NAMALWA (cell line): ENCODE measurements at regions not wholly inside any gene's neighbourhood (a gene's known extent, or its start where the extent isn't known, plus 50 kb on each side); places are given as distances from the start of the nearest gene placed in this dataset.
A peak's percentile ranks its signal among the peaks of the same experiment; 100 is the strongest.
"Not testable (repeated sequence)": the region's sequence is repeated elsewhere in the genome, so short reads cannot be mapped to it uniquely, and the experiment has no call there.

ENCODE experiments used
- DNase-seq: peaks from one replicate; pipeline ENCODE4 v3.0.0-alpha.2; 2015; ENCODE audit warnings: low spot score

DNA sequence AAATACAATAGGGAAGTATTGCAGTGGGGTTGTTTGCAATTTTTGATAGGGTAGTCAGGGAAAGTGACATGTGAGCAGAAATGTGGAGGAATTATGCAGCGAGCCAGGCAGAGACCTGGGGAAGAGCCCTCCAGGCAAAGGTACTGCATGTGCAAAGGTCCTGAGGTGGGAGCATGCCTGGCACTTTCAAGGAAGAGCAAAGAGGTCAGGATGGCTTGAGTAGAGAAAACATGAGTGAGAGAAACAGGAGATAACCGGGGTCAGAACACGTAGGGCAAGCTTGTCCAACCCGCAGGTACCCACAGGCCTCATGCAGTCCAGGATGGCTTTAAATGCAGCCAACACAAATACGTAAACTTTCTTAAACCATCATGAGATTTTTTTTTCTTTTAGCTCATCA is 71.0 kb downstream of the COQ2 start:
- no peak for DNase-seq

DNA sequence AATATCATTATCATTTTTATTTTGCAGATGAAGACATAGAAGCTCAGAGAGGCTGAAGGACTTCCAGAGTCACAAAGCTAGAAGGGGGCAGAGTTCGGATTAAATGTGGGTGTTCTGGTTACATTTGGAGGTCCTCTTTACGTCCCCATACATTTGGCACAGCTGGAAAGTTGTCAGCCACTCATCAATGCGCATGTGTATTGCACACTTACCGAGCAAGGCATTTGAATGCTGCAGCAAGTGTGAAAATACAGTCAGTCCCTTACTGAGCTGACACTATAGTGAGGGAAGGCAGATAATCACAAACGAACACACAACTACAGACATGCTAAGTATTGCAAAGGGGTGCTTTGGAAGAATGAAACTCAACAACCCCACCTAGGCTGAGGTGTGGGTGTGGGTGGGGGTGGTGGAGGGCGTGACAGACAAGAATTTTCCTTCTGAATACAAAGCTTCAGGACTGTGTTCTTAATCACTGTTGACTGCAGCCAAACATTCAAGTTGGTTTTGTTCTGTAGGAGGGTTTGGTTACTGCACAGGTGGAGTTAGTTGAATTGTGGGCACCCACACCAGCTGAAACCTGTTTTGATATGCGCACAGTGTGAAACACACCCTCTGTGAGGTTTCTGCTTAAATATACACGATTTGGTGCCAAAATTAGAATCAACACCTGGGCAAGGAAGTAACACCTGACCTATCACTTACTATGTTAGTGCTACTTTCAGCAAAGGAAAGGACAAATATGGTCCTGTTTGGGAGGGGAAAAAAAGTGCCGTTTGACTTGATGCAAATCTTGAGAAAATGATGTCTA is 72.4 kb downstream of the COQ2 start:
- DNase-seq: peak; percentile 89

GRCh38 chr4:83209419-83209818 is 75.2 kb downstream of the COQ2 start:
- no peak for DNase-seq

- DNase-seq: no peak
Observed at GRCh38 chr4:83208371-83209365, 75.9 kb downstream of the COQ2 start.

DNA sequence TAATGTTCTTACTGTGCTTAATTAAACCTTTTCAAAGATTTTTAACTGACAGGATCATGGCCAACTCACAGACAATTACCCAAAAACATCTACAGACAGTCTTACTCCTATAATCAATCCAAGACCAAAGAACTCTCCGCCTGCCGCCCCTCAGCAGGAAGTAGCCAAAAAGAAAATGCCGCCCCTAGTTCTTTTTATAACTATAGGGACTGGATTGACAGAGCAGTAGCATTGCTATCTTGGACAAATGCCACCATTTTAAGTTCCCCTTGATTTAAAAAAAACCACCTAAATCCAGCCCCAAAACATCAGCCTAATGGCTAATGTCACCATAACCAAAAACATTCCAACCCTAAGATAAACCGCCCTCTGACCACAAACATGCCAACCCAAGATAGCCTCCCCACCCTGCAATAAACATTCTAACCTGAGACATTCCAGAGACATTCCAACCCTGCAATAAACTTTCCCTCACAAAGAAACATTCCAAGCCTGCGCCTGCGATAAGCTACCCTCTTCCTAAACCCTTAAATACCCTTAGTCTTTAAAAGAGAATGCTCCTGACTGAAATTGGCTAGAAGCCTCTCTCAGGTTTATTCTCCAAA is 77.0 kb downstream of the COQ2 start:
- DNase-seq: no peak

- DNase-seq: no peak
Observed at GRCh38 chr4:83205760-83206159, 78.8 kb downstream of the COQ2 start.

DNA sequence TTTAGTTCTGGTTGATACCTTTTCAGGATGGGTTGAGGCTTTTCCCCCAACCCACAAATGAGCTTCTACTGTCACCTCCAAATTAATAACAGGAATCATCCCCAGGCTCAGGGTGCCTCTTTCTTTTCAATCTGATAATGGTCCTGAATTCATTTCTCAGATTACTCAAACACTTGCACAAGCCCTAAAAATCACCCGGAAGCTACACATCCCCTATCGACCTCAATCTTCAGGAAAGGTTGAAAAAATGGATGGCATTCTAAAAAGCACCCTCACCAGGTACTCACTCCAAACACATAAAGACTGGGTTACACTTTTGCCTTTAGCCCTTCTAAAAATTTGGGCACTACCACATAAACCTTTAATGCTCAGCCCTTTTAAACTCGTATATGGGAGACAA is 79.9 kb downstream of the COQ2 start:
- DNase-seq: no peak

- no peak for DNase-seq
Observed at GRCh38 chr4:83201761-83202160, 82.8 kb downstream of the COQ2 start.

DNA sequence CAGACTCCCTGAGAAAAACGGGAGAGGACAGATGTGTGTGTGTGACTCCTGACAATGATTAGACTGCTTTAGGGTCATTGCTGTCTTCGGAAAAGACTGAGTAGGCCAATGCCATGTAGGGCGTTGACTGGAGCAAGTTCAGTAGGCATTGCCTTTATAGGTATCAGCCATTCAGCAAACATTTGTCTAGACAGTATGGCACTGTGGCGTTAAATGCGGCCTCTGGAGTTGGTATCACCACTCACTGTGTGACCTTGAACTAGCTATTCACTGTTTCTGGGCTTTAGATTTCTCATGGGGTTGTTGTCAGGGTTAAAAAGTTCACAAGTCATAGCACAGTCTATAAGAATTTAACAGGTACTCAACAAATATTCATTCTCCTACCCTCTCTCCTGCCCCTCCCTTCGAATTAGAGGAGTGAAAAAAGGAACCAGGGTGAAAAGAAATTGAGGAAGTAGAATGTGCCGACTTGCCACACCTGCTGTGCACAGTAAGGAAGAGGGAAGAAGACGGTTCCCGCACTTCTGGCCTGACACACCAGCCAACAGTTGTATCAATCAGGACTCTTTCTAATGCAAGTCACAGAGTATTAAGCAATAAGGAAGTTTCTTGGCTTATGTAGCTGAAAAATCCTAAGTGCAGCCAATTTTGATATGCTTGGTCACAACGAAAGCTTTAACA is 83.2 kb upstream of the PLAC8 start:
- peak; percentile 77 for DNase-seq

GRCh38 chr4:83196921-83197320 is 82.4 kb upstream of the PLAC8 start:
- peak; percentile 19 for DNase-seq

DNA sequence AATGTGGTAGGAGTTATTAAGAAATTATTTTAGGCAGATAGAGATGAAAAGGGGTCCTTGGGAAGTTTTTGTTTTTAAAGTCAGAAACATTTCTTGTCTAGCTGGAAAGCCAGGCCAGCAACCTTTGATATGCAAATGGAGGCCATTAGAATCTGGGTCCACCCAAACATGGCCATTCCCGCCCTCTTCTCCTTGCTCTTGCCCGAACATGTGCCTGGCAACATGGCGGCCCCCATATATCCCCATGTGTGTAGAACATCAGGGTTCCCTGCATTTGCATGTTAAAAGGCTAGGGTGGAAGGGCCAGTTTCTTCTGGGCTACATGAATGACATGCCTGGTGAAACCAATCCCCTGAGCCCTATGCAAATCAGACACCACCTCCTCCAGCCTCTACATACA is 80.7 kb upstream of the PLAC8 start:
- no peak for DNase-seq

- not testable (repeated sequence) for DNase-seq
Observed at GRCh38 chr4:83194588-83194987, 80.1 kb upstream of the PLAC8 start.

DNA sequence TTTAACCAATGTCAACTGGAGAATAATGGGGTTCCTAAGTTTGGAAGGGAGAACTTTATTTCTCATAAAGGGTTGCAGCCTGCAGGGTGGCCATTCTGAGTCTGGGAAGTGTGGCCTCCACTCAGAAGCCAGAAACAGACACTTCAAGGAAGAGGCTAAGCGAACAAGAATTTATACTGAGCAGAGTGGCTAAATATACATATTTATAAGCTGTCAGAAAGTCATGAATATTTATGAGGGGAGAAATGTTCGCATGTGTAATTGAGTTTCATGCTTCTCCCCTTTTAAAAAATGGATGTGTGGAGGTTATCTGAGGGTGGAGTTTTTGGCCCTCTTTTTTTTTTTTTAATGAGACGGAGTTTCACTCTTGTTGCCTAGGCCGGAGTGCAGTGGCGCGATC is 78.1 kb upstream of the PLAC8 start:
- no peak for DNase-seq

DNA sequence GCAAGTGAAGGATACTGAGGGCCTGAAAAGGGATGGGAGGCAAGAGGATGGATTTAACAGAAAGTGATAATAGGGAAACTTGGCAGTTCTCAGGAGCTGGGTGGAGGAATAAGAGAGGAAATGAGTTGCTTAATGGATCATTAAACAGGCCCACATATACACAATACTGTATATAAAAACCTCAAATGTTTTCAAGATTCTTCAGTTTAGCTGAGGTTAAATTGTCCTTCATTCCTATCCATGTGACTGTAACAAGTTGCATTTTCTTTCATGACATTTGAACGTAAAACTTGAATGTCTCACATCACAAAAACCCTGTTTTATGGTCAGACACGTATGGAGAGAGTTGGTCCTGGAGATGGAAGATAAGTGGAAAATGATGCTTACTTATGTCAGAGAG is 76.5 kb upstream of the PLAC8 start:
- no peak for DNase-seq

GRCh38 chr4:83189631-83190136 is 75.2 kb upstream of the PLAC8 start:
- DNase-seq: no peak

- DNase-seq: peak; percentile 21
Observed at GRCh38 chr4:83180431-83180968, 66.0 kb upstream of the PLAC8 start.

GRCh38 chr4:83179205-83179604 is 64.7 kb upstream of the PLAC8 start:
- DNase-seq: no peak

GRCh38 chr4:83178029-83178428 is 63.5 kb upstream of the PLAC8 start:
- no peak for DNase-seq

DNA sequence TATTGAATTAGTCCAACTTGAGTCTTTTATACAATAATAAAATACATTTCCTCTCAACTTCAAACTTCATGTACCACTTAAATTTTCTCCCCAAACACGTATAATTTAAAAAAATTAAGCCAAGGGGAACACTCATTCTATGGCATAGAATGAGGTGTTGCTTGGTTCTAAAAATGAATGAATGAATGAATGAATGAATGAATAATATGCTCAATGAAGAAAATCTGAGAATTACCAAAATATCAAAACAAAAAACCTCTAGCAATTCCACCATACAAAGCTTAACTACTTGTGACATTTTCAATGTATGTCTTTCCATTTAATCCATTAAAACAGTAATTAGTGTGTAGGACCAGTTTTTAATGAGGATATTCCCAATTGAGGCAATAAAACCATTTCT is 62.7 kb upstream of the PLAC8 start:
- no peak for DNase-seq

DNA sequence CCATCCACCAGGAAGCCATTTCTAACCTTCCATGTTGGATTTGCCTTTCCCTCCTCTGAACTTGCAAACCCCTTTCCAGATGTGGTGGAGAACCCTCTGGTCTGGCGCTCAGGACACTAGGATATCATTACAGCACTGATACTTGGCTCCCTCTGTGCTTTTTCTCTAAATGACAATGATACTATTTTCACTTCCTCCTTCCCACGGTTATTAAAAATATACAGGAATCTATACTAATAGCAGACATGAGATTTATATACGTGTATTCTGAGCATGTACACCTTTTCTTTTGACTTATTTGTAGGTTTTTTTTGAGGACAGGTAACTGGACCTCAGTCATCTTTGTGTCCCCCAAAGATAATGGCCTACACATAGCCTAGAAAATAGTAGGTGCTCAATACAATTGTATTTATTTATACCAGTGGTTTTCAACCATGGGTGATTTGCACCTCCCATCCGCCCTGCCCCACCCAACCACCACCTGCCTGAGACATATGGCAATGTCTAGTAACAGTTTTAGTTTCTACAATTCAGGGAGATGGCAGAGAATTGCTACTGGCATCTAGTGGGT is 60.4 kb upstream of the PLAC8 start:
- DNase-seq: peak; percentile 56

DNA sequence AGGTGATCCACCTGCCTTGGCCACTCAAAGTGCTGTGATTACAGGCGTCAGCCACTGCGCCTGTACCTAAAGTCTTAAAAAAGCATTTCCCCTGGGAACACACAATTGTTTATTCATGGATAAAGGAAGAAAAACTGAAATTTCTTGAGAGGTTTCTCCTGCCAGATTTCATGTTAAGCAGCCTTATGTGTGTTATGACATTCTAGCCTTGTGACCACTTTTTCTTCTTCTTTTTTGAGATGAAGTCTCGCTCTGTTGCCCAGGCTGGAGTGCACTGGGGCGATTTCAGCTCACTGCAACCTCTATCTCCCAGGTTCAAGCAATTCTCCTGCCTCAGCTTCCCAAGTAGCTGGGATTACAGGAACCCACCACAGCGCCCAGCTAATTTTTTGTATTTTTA is 57.8 kb upstream of the PLAC8 start:
- DNase-seq: no peak
